Keratinocyte (primary cell): ENCODE measurements at regions not wholly inside any gene's neighbourhood (a gene's known extent, or its start where the extent isn't known, plus 50 kb on each side); places are given as distances from the start of the nearest gene placed in this dataset.

Experiments
- CTCF ChIP-seq, 3 experiments: IDR thresholded peaks in 1 of 3; conservative IDR thresholded peaks in 1 of 3; optimal IDR thresholded peaks in 1 of 3; 2 replicates in 2 of 3; 3 replicates in 1 of 3; pipeline versions ENCODE3 to v1.5.1; 2011; ENCODE audit warnings: low read length in 3 of 3, mild to moderate bottlenecking in 3 of 3, moderate library complexity in 2 of 3, control low read depth in 1 of 3, inconsistent platforms in 1 of 3; ENCODE audit not compliant: insufficient read depth in 2 of 3; ENCODE audit errors: extremely low read depth in 1 of 3
- EZH2 ChIP-seq: IDR thresholded peaks from one replicate; pipeline ENCODE4 v1.6.1; 2012; ENCODE audit warnings: inconsistent platforms, mild to moderate bottlenecking, low read length, moderate library complexity

GRCh38 chr4:24235618-24236017 is 345.8 kb upstream of the PPARGC1A start:
- TF ChIP-seq CTCF (optimal IDR thresholded peaks at IDR 0.05 in 1 of 3, IDR thresholded peaks at IDR 0.05 in 1 of 3, conservative IDR thresholded peaks at IDR 0.05 in 1 of 3; ENCODE audit: extremely low read depth in 1 of 3, insufficient read depth in 2 of 3, low read length in 3 of 3) (no peak), EZH2 (no peak)
